CD4-positive, CD25-positive, alpha-beta regulatory T cell (primary cell): ENCODE measurements at regions not wholly inside any gene's neighbourhood (a gene's known extent, or its start where the extent isn't known, plus 50 kb on each side); places are given as distances from the start of the nearest gene placed in this dataset.

ENCODE experiments used
- ATAC-seq, 2 donors: fragments of 150-1000 bp; cut with Tn5 transposase; one replicate each; pipeline ENCODE4 v1.10.0; 2021; ENCODE audit warnings: low read depth in 2 of 2, moderate number of reproducible peaks in 2 of 2, moderate library complexity in 1 of 2
- DNase-seq, 3 donors: peaks; one replicate each; pipeline versions ENCODE4 v3.0.0 to v3.0.0-alpha.2; 2012 to 2022; ENCODE audit warnings: mixed read lengths in 1 of 3
- H3K27ac ChIP-seq: one replicate; pipeline ENCODE4 v1.7.0; 2013; ENCODE audit warnings: mild to moderate bottlenecking, low read length; ENCODE audit not compliant: insufficient read depth, poor library complexity, severe bottlenecking
- H3K27me3 ChIP-seq: one replicate; pipeline ENCODE4 v1.7.0; 2013; ENCODE audit warnings: low read length; ENCODE audit not compliant: control insufficient read depth, insufficient read depth
- H3K36me3 ChIP-seq: one replicate; pipeline ENCODE4 v1.7.0; 2013; ENCODE audit warnings: mild to moderate bottlenecking, low read length, moderate library complexity; ENCODE audit not compliant: control insufficient read depth, insufficient read depth
- H3K4me1 ChIP-seq: 2 replicates; pipeline ENCODE4 v1.7.0; 2013; ENCODE audit warnings: mild to moderate bottlenecking, low read length; ENCODE audit not compliant: insufficient read depth, control insufficient read depth, poor library complexity, severe bottlenecking
- H3K4me3 ChIP-seq: one replicate; pipeline ENCODE4 v1.7.0; 2013; ENCODE audit warnings: low read depth, mild to moderate bottlenecking, low read length, moderate library complexity
- H3K9me3 ChIP-seq, 2 experiments: 1 replicate in 1 of 2; 2 replicates in 1 of 2; pipeline ENCODE4 v1.7.0; 2013; ENCODE audit warnings: low read length in 2 of 2, mild to moderate bottlenecking in 1 of 2, moderate library complexity in 1 of 2; ENCODE audit not compliant: control insufficient read depth in 2 of 2
- H3K27ac Mint-ChIP-seq, 3 donors: one replicate each; pipeline ENCODE4 v1.8.0; 2020 to 2022; ENCODE audit warnings: mild to moderate bottlenecking in 3 of 3, mixed read lengths in 3 of 3, moderate library complexity in 2 of 3
- H3K27me3 Mint-ChIP-seq: one replicate; pipeline ENCODE4 v1.8.0; 2022; ENCODE audit warnings: mild to moderate bottlenecking, mixed read lengths
- H3K36me3 Mint-ChIP-seq: one replicate; pipeline ENCODE4 v1.8.0; 2020; ENCODE audit warnings: mixed read lengths
- H3K4me1 Mint-ChIP-seq, 4 donors: one replicate each; pipeline ENCODE4 v1.8.0; 2020 to 2022; ENCODE audit warnings: mixed read lengths in 4 of 4, mild to moderate bottlenecking in 1 of 4
- H3K4me3 Mint-ChIP-seq, 4 donors: one replicate each; pipeline ENCODE4 v1.8.0; 2020 to 2022; ENCODE audit warnings: mild to moderate bottlenecking in 4 of 4, mixed read lengths in 4 of 4, moderate library complexity in 3 of 4
- H3K9me3 Mint-ChIP-seq, 7 donors: one replicate each; pipeline ENCODE4 v1.8.0; 2020 to 2022; ENCODE audit warnings: mixed read lengths in 7 of 7, mild to moderate bottlenecking in 3 of 7, moderate library complexity in 2 of 7

DNA sequence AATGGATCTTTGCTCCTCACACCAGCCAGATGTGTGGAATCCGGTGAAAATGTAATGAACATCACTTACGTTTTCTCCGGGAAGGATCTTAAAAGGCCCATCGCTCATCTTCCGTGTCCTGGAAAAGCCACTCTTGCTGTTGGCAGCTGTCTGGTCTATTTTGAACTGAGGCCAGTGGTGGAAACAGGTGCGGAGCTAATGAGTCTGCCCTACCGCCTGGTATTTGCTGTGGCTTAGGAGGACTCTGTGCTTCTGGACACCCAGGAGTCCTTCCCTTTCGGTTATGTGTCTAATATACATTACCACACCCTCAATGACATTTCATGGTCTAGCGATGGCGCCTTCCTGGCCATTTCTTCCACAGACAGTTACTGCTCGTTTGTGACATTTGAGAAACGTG is 264.2 kb upstream of the PREP start:
- ATAC-seq (no peak), DNase-seq (no peak)
- Histone ChIP-seq H3K27ac (no peak overlapping the region), H3K36me3 (no peaks in the 10 kb centered on the region), H3K27me3 (no peaks in the 10 kb centered on the region), H3K9me3 (no peaks in the 10 kb centered on the region), H3K4me3 (no peak overlapping the region), H3K4me1 (no peaks in the 10 kb centered on the region)
- peaks cover 3% of the 10 kb centered on the region for H3K36me3 Mint-ChIP-seq
- H3K9me3 Mint-ChIP-seq: peaks cover 0 to 13% (median 2%) of the 10 kb centered on the region in 7 donors
- H3K27me3 Mint-ChIP-seq: peaks cover 4% of the 10 kb centered on the region
- peaks cover 0 to 6% (median 2%) of the 10 kb centered on the region in 4 donors for H3K4me1 Mint-ChIP-seq
- H3K4me3 Mint-ChIP-seq: no peak overlapping the region
- H3K27ac Mint-ChIP-seq: no peak overlapping the region

GRCh38 chr6:105664931-105665330 is 262.0 kb upstream of the PREP start:
- DNase-seq (no peak), ATAC-seq (no peak)
- H3K36me3 ChIP-seq: no peaks in the 10 kb centered on the region
- Mint-ChIP-seq H3K9me3 (peaks cover 0 to 9% (median 0%) of the 10 kb centered on the region in 7 donors), H3K27ac (no peak overlapping the region), H3K4me3 (no peak overlapping the region), H3K36me3 (peaks cover 2% of the 10 kb centered on the region), H3K27me3 (peaks cover 2% of the 10 kb centered on the region), H3K4me1 (peaks cover 0 to 6% (median 2%) of the 10 kb centered on the region in 4 donors)
- no peak overlapping the region for H3K4me3 ChIP-seq
- no peaks in the 10 kb centered on the region for H3K4me1 ChIP-seq
- H3K27me3 ChIP-seq: no peaks in the 10 kb centered on the region
- no peaks in the 10 kb centered on the region for H3K9me3 ChIP-seq
- H3K27ac ChIP-seq: no peak overlapping the region

DNA sequence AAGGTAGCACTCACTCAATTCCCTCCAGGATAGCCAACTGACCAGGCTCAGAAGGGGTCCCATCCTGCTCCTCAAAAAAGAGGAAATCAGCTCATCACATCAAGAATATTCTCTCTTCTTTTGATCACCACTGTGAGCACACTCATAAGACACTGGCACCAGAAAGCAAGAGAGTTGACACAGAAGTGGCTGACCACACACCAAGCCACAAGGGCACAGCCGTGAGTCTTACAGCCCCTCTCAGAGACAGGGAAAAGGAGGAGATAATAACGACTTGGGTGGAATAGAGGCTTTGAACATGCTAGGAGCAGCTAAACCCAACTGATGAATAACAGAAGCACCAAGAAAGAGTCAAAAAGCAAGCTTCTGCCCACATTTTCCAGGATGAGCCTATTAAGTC is 249.1 kb upstream of the PREP start:
- Mint-ChIP-seq H3K27ac (peak overlapping the region in 1 of 3 donors; percentile 22), H3K36me3 (no peaks in the 10 kb centered on the region), H3K9me3 (peaks cover 0 to 2% (median 0%) of the 10 kb centered on the region in 7 donors), H3K27me3 (peaks cover 6% of the 10 kb centered on the region), H3K4me1 (peaks cover 21 to 38% (median 31%) of the 10 kb centered on the region in 4 donors), H3K4me3 (no peak overlapping the region)
- H3K4me1 ChIP-seq: peaks cover 37% of the 10 kb centered on the region
- no peaks in the 10 kb centered on the region for H3K27me3 ChIP-seq
- no peaks in the 10 kb centered on the region for H3K9me3 ChIP-seq
- no peak overlapping the region for H3K4me3 ChIP-seq
- no peaks in the 10 kb centered on the region for H3K36me3 ChIP-seq
- ATAC-seq (no peak), DNase-seq (no peak)
- H3K27ac ChIP-seq: no peak overlapping the region

DNA sequence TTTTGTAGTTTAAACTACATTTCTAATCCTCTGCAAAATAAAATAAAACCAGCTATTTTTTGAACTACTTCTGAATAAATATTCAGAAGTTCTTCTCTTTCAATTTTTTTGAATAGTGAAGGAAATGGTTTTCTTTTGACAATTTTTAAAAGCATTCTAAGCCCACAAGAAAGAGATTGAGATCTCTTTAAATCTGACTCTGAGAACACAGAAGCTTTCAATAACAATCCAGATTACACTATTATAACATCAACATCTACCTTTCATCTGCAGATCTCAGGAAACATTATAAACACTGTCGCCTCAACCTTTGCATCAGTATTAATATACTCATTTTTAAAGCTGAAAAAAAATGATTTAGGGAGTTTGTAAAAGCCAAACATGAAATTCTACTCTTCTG is 247.5 kb upstream of the PREP start:
- peak overlapping the region; percentile 6 to 86 (median 58) for H3K4me3 Mint-ChIP-seq
- H3K36me3 Mint-ChIP-seq: no peaks in the 10 kb centered on the region
- no peak for ATAC-seq
- H3K4me1 ChIP-seq: peaks cover 52% of the 10 kb centered on the region
- no peak overlapping the region for H3K27ac ChIP-seq
- peak overlapping the region; percentile 22 for H3K4me3 ChIP-seq
- peak in 2 of 3 donors; percentile 7 to 23 for DNase-seq
- no peaks in the 10 kb centered on the region for H3K36me3 ChIP-seq
- H3K4me1 Mint-ChIP-seq: peaks cover 28 to 53% (median 42%) of the 10 kb centered on the region in 4 donors
- H3K27me3 Mint-ChIP-seq: peaks cover 6% of the 10 kb centered on the region
- H3K9me3 Mint-ChIP-seq: peaks cover 0 to 2% (median 0%) of the 10 kb centered on the region in 7 donors
- H3K27ac Mint-ChIP-seq: peak overlapping the region in 2 of 3 donors; percentile 59 to 91
- no peaks in the 10 kb centered on the region for H3K27me3 ChIP-seq
- no peaks in the 10 kb centered on the region for H3K9me3 ChIP-seq

DNA sequence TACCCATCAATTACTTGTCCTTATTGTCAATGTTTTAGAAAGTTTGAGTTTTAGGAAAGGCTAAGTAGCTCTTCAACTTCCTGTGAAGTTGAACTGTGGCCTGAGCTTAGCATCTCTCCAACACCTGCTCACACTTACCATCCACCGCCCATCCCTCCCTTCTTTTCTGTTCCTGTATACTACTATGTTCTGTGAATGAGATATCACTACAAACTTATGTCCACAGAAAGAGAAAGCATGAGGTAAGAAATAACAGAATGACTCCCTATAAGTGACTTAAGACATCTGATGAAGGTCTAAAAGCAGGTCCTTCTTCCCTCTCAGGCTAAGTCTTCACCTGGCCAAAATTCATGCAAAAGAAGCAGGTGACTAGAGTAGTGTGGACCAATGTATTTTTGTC is 246.3 kb upstream of the PREP start:
- peaks cover 63% of the 10 kb centered on the region for H3K4me1 ChIP-seq
- H3K4me1 Mint-ChIP-seq: peaks cover 33 to 64% (median 50%) of the 10 kb centered on the region in 4 donors

DNA sequence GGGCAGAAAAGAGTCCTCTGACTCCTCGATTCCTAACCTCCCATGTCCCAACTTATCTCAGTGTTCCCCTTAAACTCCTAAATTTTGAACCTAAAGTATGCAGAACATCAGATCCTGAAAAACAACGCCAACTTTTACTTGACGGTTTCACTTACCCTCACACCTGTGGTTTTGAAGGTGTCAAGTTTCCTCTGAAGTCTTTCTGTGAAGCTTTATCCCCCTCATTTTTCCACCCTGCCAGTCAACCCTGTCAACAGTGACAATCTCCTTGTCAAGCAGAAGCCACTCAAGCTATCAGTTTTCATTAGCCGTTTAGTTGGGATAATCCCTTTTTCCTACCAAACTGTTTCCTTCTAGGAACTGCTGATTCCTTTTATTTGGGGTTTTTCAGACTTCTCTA is 245.4 kb upstream of the PREP start:
- ATAC-seq: no peak
- Mint-ChIP-seq H3K27me3 (no peaks in the 10 kb centered on the region), H3K27ac (peak overlapping the region; percentile 29 to 49 (median 41)), H3K9me3 (peaks cover 0 to 2% (median 0%) of the 10 kb centered on the region in 7 donors), H3K4me1 (peaks cover 34 to 69% (median 52%) of the 10 kb centered on the region in 4 donors), H3K36me3 (no peaks in the 10 kb centered on the region), H3K4me3 (peak overlapping the region in 2 of 4 donors; percentile 44 to 72)
- no peaks in the 10 kb centered on the region for H3K9me3 ChIP-seq
- H3K4me1 ChIP-seq: peaks cover 71% of the 10 kb centered on the region
- peak overlapping the region; percentile 33 for H3K4me3 ChIP-seq
- no peaks in the 10 kb centered on the region for H3K27me3 ChIP-seq
- H3K27ac ChIP-seq: no peak overlapping the region
- H3K36me3 ChIP-seq: no peaks in the 10 kb centered on the region
- DNase-seq: peak in 1 of 3 donors; percentile 27

More for the DNA sequence above, 246.3 kb upstream of the PREP start:
- no peaks in the 10 kb centered on the region for H3K27me3 ChIP-seq
- DNase-seq (peak in 1 of 3 donors; percentile 41), ATAC-seq (no peak)
- Mint-ChIP-seq H3K27ac (peak overlapping the region in 2 of 3 donors; percentile 37 to 43), H3K27me3 (no peaks in the 10 kb centered on the region), H3K4me3 (peak overlapping the region in 3 of 4 donors; percentile 30 to 72 (median 52)), H3K36me3 (no peaks in the 10 kb centered on the region), H3K9me3 (peaks cover 0 to 2% (median 0%) of the 10 kb centered on the region in 7 donors)
- H3K27ac ChIP-seq: peak overlapping the region; percentile 10
- H3K4me3 ChIP-seq: peak overlapping the region; percentile 20
- H3K36me3 ChIP-seq: no peaks in the 10 kb centered on the region
- H3K9me3 ChIP-seq: no peaks in the 10 kb centered on the region

- Mint-ChIP-seq H3K27ac (peak overlapping the region; percentile 42 to 94 (median 47)), H3K27me3 (no peaks in the 10 kb centered on the region), H3K9me3 (peaks cover 0 to 2% (median 0%) of the 10 kb centered on the region in 7 donors), H3K4me3 (peak overlapping the region; percentile 0 to 10 (median 5)), H3K36me3 (no peaks in the 10 kb centered on the region), H3K4me1 (peaks cover 31 to 65% (median 51%) of the 10 kb centered on the region in 4 donors)
- Histone ChIP-seq H3K9me3 (no peaks in the 10 kb centered on the region), H3K27me3 (no peaks in the 10 kb centered on the region), H3K4me1 (peaks cover 68% of the 10 kb centered on the region), H3K36me3 (no peaks in the 10 kb centered on the region), H3K27ac (peak overlapping the region; percentile 60), H3K4me3 (peak overlapping the region; percentile 27)
- ATAC-seq: peak; percentile 83
- DNase-seq: peak; percentile 9 to 92 (median 75)
These were observed 243.5 kb upstream of the PREP start for GRCh38 chr6:105646391-105646867.

- no peaks in the 10 kb centered on the region for H3K27me3 Mint-ChIP-seq
- Histone ChIP-seq H3K4me1 (peaks cover 67% of the 10 kb centered on the region), H3K4me3 (peak overlapping the region; percentile 27), H3K36me3 (no peaks in the 10 kb centered on the region), H3K9me3 (no peaks in the 10 kb centered on the region), H3K27ac (peak overlapping the region; percentile 60), H3K27me3 (no peaks in the 10 kb centered on the region)
- peak overlapping the region in 2 of 4 donors; percentile 10 to 27 for H3K4me3 Mint-ChIP-seq
- no peaks in the 10 kb centered on the region for H3K36me3 Mint-ChIP-seq
- no peak for DNase-seq
- H3K9me3 Mint-ChIP-seq: peaks cover 0 to 2% (median 0%) of the 10 kb centered on the region in 7 donors
- no peak for ATAC-seq
- H3K27ac Mint-ChIP-seq: peak overlapping the region; percentile 42 to 94 (median 47)
- peaks cover 28 to 65% (median 51%) of the 10 kb centered on the region in 4 donors for H3K4me1 Mint-ChIP-seq
These were observed 243.1 kb upstream of the PREP start for GRCh38 chr6:105645958-105646357.
